Testis (tissue), 2 donors: ENCODE measurements at regions not wholly inside any gene's neighbourhood (a gene's known extent, or its start where the extent isn't known, plus 50 kb on each side); places are given as distances from the start of the nearest gene placed in this dataset.

Experiments used
- POLR2A ChIP-seq: fragments of 450-650 bp; IDR thresholded peaks from one replicate; pipeline ENCODE4 v1.6.1; 2017; ENCODE audit warnings: antibody characterized with exemption, mild to moderate bottlenecking, moderate library complexity
- TF ChIP-seq, protein P1 (sequence below), 3 experiments: fragments of 450-650 bp in 2 of 3; fragments of 200-600 bp in 1 of 3; sonication (generic) in 1 of 3; IDR thresholded peaks; one replicate each; pipeline ENCODE4 v1.5.1; 2016 to 2019; ENCODE audit warnings: antibody characterized with exemption in 3 of 3, mild to moderate bottlenecking in 2 of 3, moderate library complexity in 1 of 3

DNA sequence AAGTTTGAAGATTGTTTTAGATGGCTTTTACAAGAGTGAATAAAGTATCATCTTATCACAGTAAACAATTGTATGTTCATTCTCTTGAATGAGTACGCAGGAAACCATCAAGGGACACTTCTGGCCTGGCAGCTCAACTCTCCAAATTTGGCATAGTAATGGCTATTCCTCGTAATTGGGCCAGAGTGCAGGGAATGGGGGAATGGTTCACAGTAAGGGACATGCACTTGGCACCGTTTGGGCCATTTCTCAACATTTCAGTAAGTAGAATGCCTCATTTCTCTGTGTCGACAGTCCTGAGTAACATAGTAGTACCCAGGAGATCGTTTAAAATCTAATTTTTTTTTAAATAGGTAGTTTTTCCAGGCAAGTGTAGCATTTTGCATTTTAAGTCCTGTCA is 309.6 kb downstream of the KCNJ2 start:
- TF ChIP-seq, protein P1, sequence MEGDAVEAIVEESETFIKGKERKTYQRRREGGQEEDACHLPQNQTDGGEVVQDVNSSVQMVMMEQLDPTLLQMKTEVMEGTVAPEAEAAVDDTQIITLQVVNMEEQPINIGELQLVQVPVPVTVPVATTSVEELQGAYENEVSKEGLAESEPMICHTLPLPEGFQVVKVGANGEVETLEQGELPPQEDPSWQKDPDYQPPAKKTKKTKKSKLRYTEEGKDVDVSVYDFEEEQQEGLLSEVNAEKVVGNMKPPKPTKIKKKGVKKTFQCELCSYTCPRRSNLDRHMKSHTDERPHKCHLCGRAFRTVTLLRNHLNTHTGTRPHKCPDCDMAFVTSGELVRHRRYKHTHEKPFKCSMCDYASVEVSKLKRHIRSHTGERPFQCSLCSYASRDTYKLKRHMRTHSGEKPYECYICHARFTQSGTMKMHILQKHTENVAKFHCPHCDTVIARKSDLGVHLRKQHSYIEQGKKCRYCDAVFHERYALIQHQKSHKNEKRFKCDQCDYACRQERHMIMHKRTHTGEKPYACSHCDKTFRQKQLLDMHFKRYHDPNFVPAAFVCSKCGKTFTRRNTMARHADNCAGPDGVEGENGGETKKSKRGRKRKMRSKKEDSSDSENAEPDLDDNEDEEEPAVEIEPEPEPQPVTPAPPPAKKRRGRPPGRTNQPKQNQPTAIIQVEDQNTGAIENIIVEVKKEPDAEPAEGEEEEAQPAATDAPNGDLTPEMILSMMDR (IDR thresholded peaks at IDR 0.05) = no peak
- no peak for TF ChIP-seq POLR2A
